H4 (cell line): ENCODE measurements at regions not wholly inside any gene's neighbourhood (a gene's known extent, or its start where the extent isn't known, plus 50 kb on each side); places are given as distances from the start of the nearest gene placed in this dataset.

Source experiments
- DNase-seq: peaks from one replicate; pipeline ENCODE4 v3.0.0-alpha.2; 2015; ENCODE audit warnings: low spot score

GRCh38 chr10:121171825-121172787 is 320.9 kb downstream of the WDR11 start:
- DNase-seq = no peak

DNA sequence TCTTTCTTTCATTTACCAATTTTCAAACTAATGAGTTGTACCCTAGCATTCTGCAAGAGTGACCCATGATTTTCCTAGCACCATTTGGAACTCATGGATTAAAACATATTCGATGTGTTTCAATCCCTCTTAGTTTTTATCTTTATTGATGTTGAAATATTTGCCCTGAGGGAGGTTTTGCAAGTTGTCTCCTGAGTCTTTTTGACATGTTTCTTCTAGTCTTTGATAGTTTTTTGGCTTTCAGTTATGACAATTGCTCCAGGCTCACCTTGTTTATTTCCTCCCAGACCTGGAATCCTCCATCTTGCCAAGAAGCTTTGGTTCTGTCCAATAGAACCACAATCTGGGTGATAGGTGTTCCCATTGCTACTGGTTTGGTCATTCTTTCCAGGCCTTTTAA is 327.8 kb downstream of the WDR11 start:
- no peak for DNase-seq

GRCh38 chr10:121182219-121182618 is 331.1 kb downstream of the WDR11 start:
- no peak for DNase-seq

DNA sequence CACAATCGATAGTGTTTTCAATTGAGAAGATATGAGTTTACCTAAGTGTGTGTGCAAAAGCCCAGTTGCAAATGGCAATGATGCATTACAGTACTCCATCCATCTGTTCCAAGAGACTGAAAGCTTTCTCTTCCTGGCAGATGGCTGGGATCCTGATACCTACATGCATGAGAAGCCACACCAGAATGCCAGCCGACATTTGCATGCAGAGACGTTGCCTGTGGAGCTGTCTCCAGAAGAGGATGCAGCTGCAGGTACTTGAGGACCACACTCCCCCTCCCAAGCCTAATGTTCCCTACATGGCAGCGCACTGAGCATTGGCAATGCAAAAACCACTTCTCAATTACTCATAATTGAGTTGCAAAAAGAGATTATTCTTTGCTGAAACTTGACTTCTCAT is 332.1 kb downstream of the WDR11 start:
- DNase-seq = no peak

DNA sequence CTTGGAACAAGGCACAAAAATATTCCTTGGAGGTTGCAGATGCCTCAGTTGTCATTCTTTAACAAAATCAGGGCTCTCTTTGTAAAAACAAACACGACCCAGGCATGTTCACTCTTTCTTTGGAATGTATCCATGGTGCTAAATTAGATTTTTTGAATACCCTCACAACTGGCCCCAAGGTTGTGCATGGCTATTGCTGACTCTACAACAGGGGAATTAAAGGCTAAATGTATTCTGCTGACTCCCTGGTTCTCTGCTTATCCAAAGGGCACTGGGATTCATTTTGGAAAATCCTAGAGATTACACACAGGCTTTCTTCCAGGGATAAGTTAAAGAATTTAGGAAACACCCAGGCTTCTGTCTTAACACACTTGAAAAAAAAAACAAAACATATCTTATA is 332.5 kb downstream of the WDR11 start:
- no peak for DNase-seq

DNA sequence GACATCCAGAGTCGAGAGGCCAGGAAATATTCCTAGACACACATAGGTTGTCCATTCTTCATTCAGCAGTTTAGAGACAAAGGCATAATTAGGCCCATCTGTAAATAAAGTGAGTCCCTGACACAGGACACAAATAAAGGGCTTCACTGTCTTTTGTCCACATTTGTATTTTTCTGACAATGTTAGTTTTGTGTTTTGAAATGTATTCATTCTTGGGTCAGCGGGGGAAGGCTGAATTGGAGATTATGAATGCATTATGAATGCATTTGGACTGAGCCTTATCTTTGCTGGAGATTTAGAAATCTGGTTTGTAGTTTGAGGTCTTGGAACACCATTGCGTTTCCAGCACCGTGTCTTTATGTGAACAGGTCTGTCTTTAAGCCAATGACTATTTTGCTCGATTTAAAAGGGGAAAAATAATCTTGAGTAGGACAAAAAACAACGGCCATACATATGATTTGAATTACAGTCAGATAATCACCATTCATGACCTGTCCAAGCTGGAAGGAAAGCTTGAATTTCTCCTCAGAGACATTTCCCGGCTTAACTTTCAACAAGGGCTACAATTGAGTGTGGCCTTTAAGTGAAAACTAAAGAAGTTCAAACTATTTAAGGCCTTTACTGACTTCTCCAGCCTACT is 334.8 kb downstream of the WDR11 start:
- no peak for DNase-seq

- DNase-seq = no peak
These were observed 336.2 kb downstream of the WDR11 start for GRCh38 chr10:121187391-121187790.

- DNase-seq = peak; percentile 10
These were observed 336.8 kb downstream of the WDR11 start for GRCh38 chr10:121188005-121188404.

- no peak for DNase-seq
These were observed 337.9 kb downstream of the WDR11 start for GRCh38 chr10:121189066-121189465.

GRCh38 chr10:121194696-121195523 is 343.7 kb downstream of the WDR11 start:
- DNase-seq = no peak

DNA sequence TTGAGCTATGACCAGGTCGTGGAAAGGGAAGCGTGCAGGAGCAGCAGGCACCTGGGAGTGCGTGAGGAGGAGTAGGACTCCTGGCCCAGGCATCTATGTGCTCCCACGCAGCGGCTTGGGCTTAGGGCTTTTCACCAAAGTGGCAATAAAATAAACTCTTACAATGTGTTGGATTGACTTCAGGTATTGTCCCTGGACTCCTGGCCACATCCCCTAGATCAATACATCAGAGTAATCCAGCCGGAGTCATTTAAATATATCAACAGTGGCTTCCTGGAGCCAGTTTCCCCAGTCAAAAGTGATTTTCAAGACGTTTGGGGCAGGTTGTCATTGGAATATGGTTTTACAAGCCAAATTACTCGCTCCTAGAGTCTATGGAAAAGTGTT is 344.4 kb downstream of the WDR11 start:
- no peak for DNase-seq

- DNase-seq = no peak
These were observed 347.9 kb downstream of the WDR11 start for GRCh38 chr10:121199081-121199480.

- DNase-seq = no peak
These were observed 354.5 kb downstream of the WDR11 start for GRCh38 chr10:121205625-121206024.

DNA sequence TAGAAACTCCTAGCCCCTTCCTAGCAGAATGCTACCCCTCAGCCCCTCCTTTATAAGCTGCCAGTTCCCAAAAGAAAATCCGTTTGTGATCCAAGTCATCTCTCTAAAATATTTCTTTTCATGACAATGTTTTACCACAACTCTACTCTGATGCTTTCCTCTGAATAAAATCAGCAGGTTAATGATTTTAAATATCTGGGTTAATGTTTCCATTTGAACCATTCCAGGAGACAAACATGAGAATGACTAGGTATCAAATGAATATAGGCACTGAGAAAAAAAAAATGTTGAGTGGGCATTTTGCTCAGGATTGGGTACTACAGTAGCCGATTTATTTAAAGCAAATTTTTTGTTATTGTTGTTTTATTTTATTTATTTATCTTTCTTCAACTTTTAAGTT is 360.3 kb downstream of the WDR11 start:
- DNase-seq = no peak

GRCh38 chr10:121213437-121213836 is 362.3 kb downstream of the WDR11 start:
- no peak for DNase-seq

GRCh38 chr10:121216295-121216694 is 365.1 kb downstream of the WDR11 start:
- no peak for DNase-seq

GRCh38 chr10:121216721-121217181 is 365.6 kb downstream of the WDR11 start:
- DNase-seq = no peak

DNA sequence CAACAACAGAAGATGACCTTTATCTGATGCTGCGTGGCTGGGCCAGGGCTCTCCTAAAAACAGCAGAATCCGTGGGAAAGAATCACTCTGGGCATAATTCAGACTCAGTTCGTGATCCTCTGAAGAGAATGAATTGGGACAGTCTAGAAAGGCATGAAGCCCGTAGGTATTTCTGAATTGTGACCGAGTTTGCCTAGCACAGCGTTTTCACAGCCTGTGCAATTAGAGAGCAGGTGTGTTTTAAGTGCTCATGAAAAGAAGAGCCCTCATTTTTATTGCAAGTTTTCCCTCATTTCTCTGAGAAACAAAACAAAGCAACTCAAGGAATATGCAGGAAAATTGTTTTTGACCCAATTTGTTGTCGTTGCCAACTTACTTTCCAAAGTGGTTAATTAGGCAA is 366.2 kb downstream of the WDR11 start:
- no peak for DNase-seq

DNA sequence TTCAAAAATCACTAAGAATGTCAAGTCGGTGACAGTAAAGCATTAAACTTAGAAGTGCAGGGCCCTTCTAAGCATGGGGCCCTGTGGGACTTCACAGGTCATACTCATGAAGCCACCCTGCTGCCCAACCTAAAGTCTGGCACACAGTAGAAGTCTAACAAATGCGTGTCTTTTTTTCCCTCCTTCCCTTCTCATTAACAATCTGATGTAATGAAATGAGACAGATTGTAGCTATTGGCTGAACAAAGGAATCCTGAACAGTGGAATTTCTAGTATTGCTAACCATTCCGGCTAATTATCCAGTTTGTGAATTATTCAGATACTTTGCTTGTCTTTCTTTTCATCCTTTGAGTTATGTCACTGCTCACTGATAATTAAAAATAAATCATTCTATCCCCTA is 369.9 kb downstream of the WDR11 start:
- no peak for DNase-seq

DNA sequence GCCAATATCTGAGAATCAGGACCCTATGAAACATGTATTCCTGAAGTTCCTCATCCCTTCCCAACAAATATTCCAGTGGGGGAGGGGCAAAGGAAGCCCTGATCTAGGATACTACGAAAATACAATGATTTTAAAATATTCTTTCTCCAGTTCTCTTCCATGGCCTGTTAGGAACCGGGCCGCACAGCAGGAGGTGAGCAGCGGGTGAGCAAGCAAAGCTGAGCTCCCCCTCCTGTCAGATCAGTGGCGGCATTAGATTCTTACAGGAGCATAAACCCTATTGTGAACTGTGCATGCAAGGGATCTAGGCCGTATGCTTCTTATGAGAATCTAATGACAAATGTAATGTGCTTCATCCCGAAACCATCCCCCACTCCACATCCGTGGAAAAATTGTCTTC is 370.8 kb downstream of the WDR11 start:
- no peak for DNase-seq

DNA sequence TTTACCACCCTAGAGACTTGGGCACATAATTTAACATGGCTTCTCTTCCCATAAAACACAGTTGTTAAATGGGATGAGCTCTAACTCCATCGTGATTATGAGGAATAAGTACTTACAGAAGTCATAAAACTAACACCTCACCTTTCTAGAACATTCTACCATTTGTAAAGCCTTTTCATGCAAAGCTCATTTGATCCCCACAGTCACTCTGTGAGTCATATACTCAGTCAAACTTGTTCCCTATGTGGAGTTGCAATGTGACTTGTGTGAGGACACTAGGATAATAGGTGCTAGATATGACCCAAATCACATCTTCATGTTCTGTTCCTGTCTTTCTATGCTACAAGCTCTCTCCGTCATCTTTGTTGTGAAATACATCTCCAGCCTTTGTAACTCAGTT is 371.7 kb downstream of the WDR11 start:
- no peak for DNase-seq

GRCh38 chr10:121231079-121231478 is 367.2 kb downstream of the FGFR2 start:
- DNase-seq = no peak
